ELF-1 (cell line): ENCODE measurements at regions not wholly inside any gene's neighbourhood (a gene's known extent, or its start where the extent isn't known, plus 50 kb on each side); places are given as distances from the start of the nearest gene placed in this dataset.

Experiments used
- DNase-seq: peaks from one replicate; pipeline ENCODE4 v3.0.0-alpha.2; 2016; ENCODE audit warnings: low read depth, low spot score

- no peak for DNase-seq
Measured at GRCh38 chr4:138327338-138327737, 85.2 kb upstream of the SLC7A11 start.

GRCh38 chr4:138320831-138321230 lies 78.7 kb upstream of the SLC7A11 start:
- no peak for DNase-seq

GRCh38 chr4:138320030-138320429 lies 77.9 kb upstream of the SLC7A11 start:
- no peak for DNase-seq

GRCh38 chr4:138317175-138317748 lies 75.1 kb upstream of the SLC7A11 start:
- no peak for DNase-seq

- no peak for DNase-seq
Measured at GRCh38 chr4:138312536-138312911, 70.4 kb upstream of the SLC7A11 start.

- no peak for DNase-seq
Measured at GRCh38 chr4:138311771-138312535, 69.8 kb upstream of the SLC7A11 start.

GRCh38 chr4:138310991-138311390 lies 68.8 kb upstream of the SLC7A11 start:
- DNase-seq, result no peak

- DNase-seq, result no peak
Measured at GRCh38 chr4:138310498-138310897, 68.3 kb upstream of the SLC7A11 start.

- DNase-seq, result peak; percentile 54
Measured at GRCh38 chr4:138308356-138308755, 66.2 kb upstream of the SLC7A11 start.

- no peak for DNase-seq
Measured at GRCh38 chr4:138307319-138307718, 65.2 kb upstream of the SLC7A11 start.

- no peak for DNase-seq
Measured at GRCh38 chr4:138305050-138305449, 62.9 kb upstream of the SLC7A11 start.

- peak; percentile 74 for DNase-seq
Measured at GRCh38 chr4:138301536-138301935, 59.4 kb upstream of the SLC7A11 start.

- DNase-seq, result no peak
Measured at GRCh38 chr4:138300616-138301015, 58.5 kb upstream of the SLC7A11 start.

GRCh38 chr4:138299881-138300280 lies 57.7 kb upstream of the SLC7A11 start:
- DNase-seq, result no peak

GRCh38 chr4:138298866-138299265 lies 56.7 kb upstream of the SLC7A11 start:
- DNase-seq, result no peak

GRCh38 chr4:138298431-138298830 lies 56.3 kb upstream of the SLC7A11 start:
- DNase-seq, result no peak

- DNase-seq, result no peak
Measured at GRCh38 chr4:138297743-138298405, 55.7 kb upstream of the SLC7A11 start.

GRCh38 chr4:138292321-138292720 lies 50.2 kb upstream of the SLC7A11 start:
- DNase-seq, result no peak
